Activated CD4-positive, alpha-beta T cell treated with anti-CD3 and anti-CD28 coated beads for 36 hours (primary cell): ENCODE measurements at regions not wholly inside any gene's neighbourhood (a gene's known extent, or its start where the extent isn't known, plus 50 kb on each side); places are given as distances from the start of the nearest gene placed in this dataset.
A peak's percentile ranks its signal among the peaks of the same experiment; 100 is the strongest.

Experiments used
- ATAC-seq: fragments of 200-7000 bp; cut with Tn5 transposase; one replicate; pipeline ENCODE4 v1.10.0; 2021; ENCODE audit warnings: mild to moderate bottlenecking, moderate library complexity
- CTCF ChIA-PET: fragments of 350-600 bp; sonication (Branson Sonifier 250); formaldehyde crosslinking; loops from one replicate; lab custom pipeline; 2021; ENCODE audit warnings: antibody characterized with exemption; lab: Charles Lee
- POLR2A ChIA-PET: fragments of 350-600 bp; sonication (Branson Sonifier 250); formaldehyde crosslinking; loops from one replicate; lab custom pipeline; 2021; ENCODE audit warnings: antibody characterized with exemption, inconsistent platforms; lab: Charles Lee
- DNase-seq: peaks from one replicate; pipeline ENCODE4 v3.0.0-alpha.2; 2020
- H3K27ac Mint-ChIP-seq: one replicate; pipeline ENCODE4 v1.8.0; 2021; ENCODE audit warnings: mixed read lengths
- H3K27me3 Mint-ChIP-seq: one replicate; pipeline ENCODE4 v1.8.0; 2021; ENCODE audit warnings: mixed read lengths
- H3K36me3 Mint-ChIP-seq: one replicate; pipeline ENCODE4 v1.8.0; 2021; ENCODE audit warnings: low read depth, mixed read lengths
- H3K4me1 Mint-ChIP-seq: one replicate; pipeline ENCODE4 v1.8.0; 2021; ENCODE audit warnings: mixed read lengths
- H3K4me3 Mint-ChIP-seq: one replicate; pipeline ENCODE4 v1.8.0; 2021; ENCODE audit warnings: mild to moderate bottlenecking, moderate library complexity, mixed read lengths
- H3K9me3 Mint-ChIP-seq: one replicate; pipeline ENCODE4 v1.8.0; 2021; ENCODE audit warnings: low read depth, mixed read lengths
- intact Hi-C, 2 experiments: fragments of 100-400 bp; cut with DNase I in 1 of 2; cut with micrococcal nuclease in 1 of 2; formaldehyde crosslinking; loops; one replicate each; pipeline versions ENCODE4 v1.14.2 to v1.15.1; 2022 to 2024; cut with DNase I, micrococcal nuclease

DNA sequence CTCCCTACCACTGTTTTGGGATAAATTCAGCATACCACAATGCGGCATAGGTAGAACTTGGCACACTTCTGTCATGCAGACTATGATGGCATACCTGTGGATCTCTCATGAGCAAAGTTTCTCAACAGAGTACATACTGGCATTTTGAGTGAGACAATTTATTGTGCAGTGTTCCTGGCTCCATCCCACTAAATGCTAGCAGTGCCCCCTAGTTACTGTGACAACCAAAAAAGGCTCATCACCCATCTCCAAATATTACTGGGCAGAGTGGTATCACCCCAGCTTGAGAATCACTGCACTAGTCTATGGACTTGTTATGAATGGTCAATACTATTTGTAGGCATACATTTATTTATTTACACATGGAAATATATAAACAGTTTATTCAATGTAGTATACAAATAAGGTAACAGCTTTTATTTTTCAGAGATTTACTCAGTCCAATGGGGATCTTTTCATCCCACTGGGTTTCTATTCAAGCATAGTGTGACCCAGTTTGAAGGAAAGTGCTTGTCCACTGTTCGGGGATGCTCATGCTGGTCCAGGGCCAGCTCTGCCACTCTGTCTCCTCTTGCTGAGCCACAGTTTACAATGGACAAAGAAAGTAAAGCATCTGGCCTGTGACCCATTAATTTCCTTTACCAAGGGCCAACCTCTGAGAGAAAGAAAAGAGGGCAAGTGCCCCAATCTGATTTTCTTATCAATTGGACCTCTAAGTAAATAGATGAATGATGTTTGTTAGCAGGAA is 81.0 kb upstream of the IL2 start:
- intact Hi-C loops, result loop anchor here in 1 of 2 experiments (2.0 kb wide), 1 partner anchor 15 kb away; no protein-coding TSS in a partner anchor
- POLR2A ChIA-PET, result no interaction called here
- peaks cover 81% of the 10 kb centered on the region for H3K4me1 Mint-ChIP-seq

GRCh38 chr4:122536001-122536400 is 79.5 kb upstream of the IL2 start:
- intact Hi-C loops, result no loop called here
- Mint-ChIP-seq H3K4me3 (no peak overlapping the region), H3K27ac (peak overlapping the region; percentile 0), H3K9me3 (peaks cover 8% of the 10 kb centered on the region), H3K36me3 (peaks cover 8% of the 10 kb centered on the region), H3K4me1 (peaks cover 79% of the 10 kb centered on the region), H3K27me3 (no peaks in the 10 kb centered on the region)
- ChIA-PET CTCF (no interaction called here), POLR2A (interaction anchor here (0.6 kb wide), 1 partner anchor 295 kb away, joined by 3 read pairs; no protein-coding TSS in a partner anchor)
- DNase-seq (no peak), ATAC-seq (no peak)

More for the DNA sequence above, 81.0 kb upstream of the IL2 start:
- H3K27me3 Mint-ChIP-seq, result no peaks in the 10 kb centered on the region
- DNase-seq (no peak), ATAC-seq (no peak)
- peaks cover 7% of the 10 kb centered on the region for H3K9me3 Mint-ChIP-seq
- CTCF ChIA-PET, result interaction anchor here (0.6 to 1.4 kb wide), 7 partner anchors 14 to 277 kb away, joined by 3 to 6 read pairs (median 3); partner anchors contain the start of gene IL2
- peak overlapping the region; percentile 41 for H3K4me3 Mint-ChIP-seq
- peak overlapping the region; percentile 83 for H3K27ac Mint-ChIP-seq
- H3K36me3 Mint-ChIP-seq, result peaks cover 8% of the 10 kb centered on the region

DNA sequence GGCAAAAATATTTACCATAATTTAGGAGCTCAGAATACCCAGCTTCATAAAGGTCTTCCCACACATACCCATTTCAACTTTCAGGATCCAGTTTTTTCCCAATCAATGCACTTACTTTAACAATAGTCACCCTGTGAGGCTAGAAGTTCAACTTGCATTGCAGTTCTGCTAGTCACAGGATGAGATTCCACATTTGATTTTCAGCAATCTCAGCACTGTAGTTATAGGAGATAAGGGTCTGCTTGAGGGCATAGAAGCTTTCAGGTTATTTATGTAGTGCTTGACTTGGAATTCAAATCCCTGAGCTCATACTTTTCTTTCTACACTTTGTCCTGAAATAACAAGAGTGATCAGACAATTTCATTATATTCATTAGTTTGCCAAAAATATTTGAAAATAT is 78.3 kb upstream of the IL2 start:
- ATAC-seq, result no peak
- no peak overlapping the region for H3K4me3 Mint-ChIP-seq

DNA sequence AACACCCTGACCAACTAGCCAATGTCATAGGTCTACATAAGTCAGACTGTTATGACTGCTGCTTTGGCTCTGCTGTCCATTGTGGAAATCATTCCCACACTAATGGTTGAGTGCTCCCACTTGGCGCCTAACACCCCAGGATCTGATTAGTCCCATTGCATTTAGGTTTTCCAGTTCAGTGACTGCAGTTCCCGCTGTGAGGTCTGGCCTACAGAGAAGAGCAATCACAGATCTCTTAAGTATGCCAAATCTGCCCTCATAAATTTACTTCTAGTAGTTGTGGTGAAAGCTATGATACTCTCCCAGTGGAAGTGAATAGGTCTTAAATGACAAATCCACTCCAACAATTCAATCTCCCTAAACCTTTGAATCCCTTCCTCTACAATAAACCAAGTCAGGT is 77.3 kb upstream of the IL2 start:
- Mint-ChIP-seq H3K27me3 (no peaks in the 10 kb centered on the region), H3K27ac (peak overlapping the region; percentile 24), H3K4me3 (no peak overlapping the region), H3K9me3 (peaks cover 19% of the 10 kb centered on the region), H3K4me1 (peaks cover 60% of the 10 kb centered on the region), H3K36me3 (peaks cover 8% of the 10 kb centered on the region)
- DNase-seq (no peak), ATAC-seq (no peak)
- intact Hi-C loops, result no loop called here
- ChIA-PET CTCF (interaction anchor here (0.8 to 1.2 kb wide), 3 partner anchors 45 to 138 kb away, joined by 3 to 4 read pairs (median 3); no protein-coding TSS in a partner anchor), POLR2A (no interaction called here)

More for the DNA sequence above, 78.3 kb upstream of the IL2 start:
- POLR2A ChIA-PET, result interaction anchor here (0.6 kb wide), 1 partner anchor 1310 kb away, joined by 4 read pairs; no protein-coding TSS in a partner anchor
- DNase-seq, result no peak
- Mint-ChIP-seq H3K4me1 (peaks cover 69% of the 10 kb centered on the region), H3K27ac (no peak overlapping the region), H3K36me3 (peaks cover 8% of the 10 kb centered on the region), H3K9me3 (peaks cover 18% of the 10 kb centered on the region), H3K27me3 (no peaks in the 10 kb centered on the region)
- intact Hi-C loops, result no loop called here
- CTCF ChIA-PET, result interaction anchor here (0.6 to 1.2 kb wide), 3 partner anchors 17 to 1132 kb away, joined by 3 read pairs; no protein-coding TSS in a partner anchor

GRCh38 chr4:122532766-122533165 is 76.2 kb upstream of the IL2 start:
- no peaks in the 10 kb centered on the region for H3K27me3 Mint-ChIP-seq
- no peak for ATAC-seq
- H3K36me3 Mint-ChIP-seq, result peaks cover 8% of the 10 kb centered on the region
- no peak for DNase-seq
- intact Hi-C loops, result no loop called here
- H3K27ac Mint-ChIP-seq, result no peak overlapping the region
- peaks cover 51% of the 10 kb centered on the region for H3K4me1 Mint-ChIP-seq
- ChIA-PET CTCF (interaction anchor here (0.5 to 1.2 kb wide), 5 partner anchors 8 to 97 kb away, joined by 3 to 4 read pairs (median 3); no protein-coding TSS in a partner anchor), POLR2A (no interaction called here)
- peaks cover 19% of the 10 kb centered on the region for H3K9me3 Mint-ChIP-seq
- no peak overlapping the region for H3K4me3 Mint-ChIP-seq

GRCh38 chr4:122531514-122531913 is 75.0 kb upstream of the IL2 start:
- Mint-ChIP-seq H3K4me1 (peaks cover 42% of the 10 kb centered on the region), H3K9me3 (peaks cover 19% of the 10 kb centered on the region), H3K27ac (no peak overlapping the region), H3K27me3 (no peaks in the 10 kb centered on the region), H3K36me3 (peaks cover 8% of the 10 kb centered on the region), H3K4me3 (no peak overlapping the region)
- no peak for ATAC-seq
- CTCF ChIA-PET, result no interaction called here
- POLR2A ChIA-PET, result no interaction called here
- DNase-seq, result no peak
- intact Hi-C loops, result no loop called here

GRCh38 chr4:122531038-122531437 is 74.5 kb upstream of the IL2 start:
- DNase-seq (no peak), ATAC-seq (peak; percentile 69)
- intact Hi-C loops, result no loop called here
- Mint-ChIP-seq H3K36me3 (peaks cover 8% of the 10 kb centered on the region), H3K4me3 (no peak overlapping the region), H3K27me3 (no peaks in the 10 kb centered on the region), H3K9me3 (peaks cover 19% of the 10 kb centered on the region), H3K27ac (no peak overlapping the region), H3K4me1 (peaks cover 44% of the 10 kb centered on the region)
- ChIA-PET CTCF (no interaction called here), POLR2A (no interaction called here)

DNA sequence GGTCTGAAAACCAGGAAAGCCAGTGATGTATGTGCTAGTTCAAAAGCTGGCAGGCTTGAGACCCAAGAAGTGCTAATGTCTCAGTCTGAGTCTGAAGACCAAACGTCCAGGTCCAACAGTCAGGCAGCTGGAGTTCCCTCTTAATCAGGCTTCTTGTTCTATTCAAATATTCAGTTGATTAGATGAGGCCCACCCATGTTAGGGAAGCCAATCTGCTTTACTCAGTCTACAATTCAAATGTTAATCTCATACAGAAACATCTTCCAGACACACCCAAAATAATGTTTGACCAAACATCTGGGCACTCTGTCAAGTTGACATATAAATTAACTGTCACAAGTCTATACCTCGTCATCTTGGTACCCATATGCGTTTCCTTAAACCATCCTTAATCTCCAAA is 72.4 kb upstream of the IL2 start:
- peaks cover 2% of the 10 kb centered on the region for H3K27me3 Mint-ChIP-seq
- peaks cover 22% of the 10 kb centered on the region for H3K9me3 Mint-ChIP-seq
- ChIA-PET CTCF (interaction anchor here (0.6 kb wide), 1 partner anchor 136 kb away, joined by 3 read pairs; no protein-coding TSS in a partner anchor), POLR2A (interaction anchor here (0.6 kb wide), 1 partner anchor 52 kb away, joined by 6 read pairs; no protein-coding TSS in a partner anchor)
- peaks cover 27% of the 10 kb centered on the region for H3K4me1 Mint-ChIP-seq
- ATAC-seq, result no peak
- no peak for DNase-seq
- intact Hi-C loops, result no loop called here
- H3K27ac Mint-ChIP-seq, result no peak overlapping the region
- H3K4me3 Mint-ChIP-seq, result no peak overlapping the region
- H3K36me3 Mint-ChIP-seq, result peaks cover 6% of the 10 kb centered on the region

DNA sequence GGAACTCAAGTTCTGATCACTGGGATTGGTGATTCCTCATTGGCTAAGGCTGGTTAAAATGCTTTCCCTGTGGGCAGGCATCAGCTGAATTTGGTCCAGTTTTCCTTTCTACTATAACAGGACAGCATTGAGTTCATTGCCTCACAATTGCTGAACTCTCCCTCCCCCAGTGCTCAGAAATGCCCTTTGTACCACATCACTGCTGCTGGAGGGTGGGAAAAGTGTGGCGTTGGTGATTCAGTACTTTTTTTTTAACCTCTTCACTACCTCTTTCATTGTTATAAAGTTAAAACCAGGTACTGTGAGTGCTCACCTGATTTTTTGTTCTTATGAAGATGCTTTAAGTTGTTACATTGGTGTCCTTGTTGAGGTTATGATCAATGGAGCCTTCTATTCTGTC is 69.3 kb upstream of the IL2 start:
- H3K27me3 Mint-ChIP-seq, result peaks cover 2% of the 10 kb centered on the region
- intact Hi-C loops, result no loop called here
- POLR2A ChIA-PET, result no interaction called here
- peaks cover 28% of the 10 kb centered on the region for H3K9me3 Mint-ChIP-seq
- CTCF ChIA-PET, result no interaction called here
- H3K4me1 Mint-ChIP-seq, result peaks cover 7% of the 10 kb centered on the region
- no peak for ATAC-seq
- no peak overlapping the region for H3K27ac Mint-ChIP-seq
- H3K36me3 Mint-ChIP-seq, result peaks cover 8% of the 10 kb centered on the region
- no peak overlapping the region for H3K4me3 Mint-ChIP-seq
- no peak for DNase-seq

DNA sequence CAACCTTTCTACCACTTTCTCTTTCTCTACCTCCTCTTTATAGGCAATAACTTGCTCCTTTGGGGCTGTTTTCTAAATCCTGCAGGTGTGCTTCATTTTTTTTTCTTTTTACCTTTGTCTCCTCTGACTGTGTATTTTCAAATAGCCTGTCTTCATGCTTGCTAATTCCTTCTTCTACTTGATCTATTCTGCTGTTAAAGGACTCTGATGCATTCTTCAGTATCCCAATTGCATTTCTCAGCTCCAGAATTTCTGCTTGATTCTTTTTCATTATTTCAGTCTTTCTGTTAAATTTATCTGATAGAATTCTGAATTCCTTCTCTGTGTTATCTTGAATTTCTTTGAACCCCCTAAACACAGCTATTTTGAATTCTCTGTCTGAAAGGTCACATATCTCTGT is 67.7 kb upstream of the IL2 start:
- no peak for ATAC-seq
- H3K4me1 Mint-ChIP-seq, result peaks cover 6% of the 10 kb centered on the region

DNA sequence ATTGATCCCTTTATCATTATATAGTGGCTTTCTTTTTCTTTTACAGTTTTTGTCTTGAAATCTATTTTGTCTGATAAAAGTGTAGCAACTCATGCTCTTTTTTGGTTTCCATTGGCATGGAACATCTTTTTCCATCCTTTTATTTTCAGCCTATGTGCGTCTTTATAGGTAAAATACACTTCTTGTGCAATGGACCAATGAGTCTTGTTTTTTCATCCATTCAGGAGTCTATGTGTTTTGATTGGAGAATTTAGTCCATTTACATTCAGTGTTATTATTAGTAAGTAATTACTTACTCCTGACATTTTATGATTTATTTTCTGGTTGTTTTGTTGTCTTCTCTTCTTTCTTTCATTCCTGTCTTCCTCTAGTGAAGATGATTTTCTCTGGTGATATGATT is 66.4 kb upstream of the IL2 start:
- Mint-ChIP-seq H3K36me3 (peaks cover 14% of the 10 kb centered on the region), H3K4me1 (peaks cover 6% of the 10 kb centered on the region), H3K9me3 (peaks cover 39% of the 10 kb centered on the region), H3K27ac (no peak overlapping the region), H3K4me3 (no peak overlapping the region), H3K27me3 (peaks cover 7% of the 10 kb centered on the region)
- ATAC-seq, result no peak
- no peak for DNase-seq
- intact Hi-C loops, result no loop called here
- POLR2A ChIA-PET, result no interaction called here
- CTCF ChIA-PET, result interaction anchor here (2.6 kb wide), 1 partner anchor 15 kb away, joined by 6 read pairs; no protein-coding TSS in a partner anchor

More for the DNA sequence above, 67.7 kb upstream of the IL2 start:
- CTCF ChIA-PET, result interaction anchor here (0.7 to 2.6 kb wide), 4 partner anchors 9 to 13 kb away, joined by 3 to 6 read pairs (median 3); no protein-coding TSS in a partner anchor
- DNase-seq, result no peak
- H3K27ac Mint-ChIP-seq, result no peak overlapping the region
- POLR2A ChIA-PET, result no interaction called here
- intact Hi-C loops, result no loop called here
- H3K27me3 Mint-ChIP-seq, result peaks cover 7% of the 10 kb centered on the region
- H3K4me3 Mint-ChIP-seq, result no peak overlapping the region
- H3K36me3 Mint-ChIP-seq, result peaks cover 14% of the 10 kb centered on the region
- peaks cover 30% of the 10 kb centered on the region for H3K9me3 Mint-ChIP-seq
